HCT116 (cell line): ENCODE measurements at regions not wholly inside any gene's neighbourhood (a gene's known extent, or its start where the extent isn't known, plus 50 kb on each side); places are given as distances from the start of the nearest gene placed in this dataset.

Source experiments
- CEBPB ChIP-seq: IDR thresholded peaks from 2 replicates; pipeline ENCODE4 v1.6.1; 2012; ENCODE audit warnings: low read depth
- EGR1 ChIP-seq: IDR thresholded peaks from 2 replicates; pipeline ENCODE4 v1.6.1; 2012; ENCODE audit warnings: low read depth
- EZH2 ChIP-seq: fragments of 200-600 bp; sonication (generic); IDR thresholded peaks from 2 replicates; pipeline ENCODE4 v1.6.1; 2017; ENCODE audit warnings: antibody characterized with exemption, mixed run types
- POLR2A ChIP-seq: IDR thresholded peaks from 2 replicates; pipeline ENCODE4 v1.7.0; 2011; ENCODE audit warnings: borderline replicate concordance; ENCODE audit not compliant: insufficient read depth, insufficient read length; ENCODE audit errors: extremely low read depth
- POLR2AphosphoS5 ChIP-seq: IDR thresholded peaks from 2 replicates; pipeline ENCODE4 v1.6.1; 2011; ENCODE audit warnings: mild to moderate bottlenecking, low read depth, low read length, moderate library complexity
- RAD21 ChIP-seq: IDR thresholded peaks from 2 replicates; pipeline ENCODE4 v1.6.1; 2012; ENCODE audit warnings: low read depth, mild to moderate bottlenecking
- SRF ChIP-seq: IDR thresholded peaks from 2 replicates; pipeline ENCODE4 v1.6.1; 2012; ENCODE audit warnings: low read depth
- TCF7L2 ChIP-seq: IDR thresholded peaks from 2 replicates; pipeline ENCODE4 v1.7.0; 2011; ENCODE audit warnings: borderline replicate concordance, inconsistent platforms; ENCODE audit not compliant: insufficient read depth, insufficient read length; ENCODE audit errors: extremely low read depth
- ZNF274 ChIP-seq: fragments of 200-500 bp; sonication (Bioruptor generic); IDR thresholded peaks from 2 replicates; pipeline ENCODE4 v1.6.1; 2014; ENCODE audit warnings: mild to moderate bottlenecking, low read depth, low read length, inconsistent platforms
- TF ChIP-seq, protein P1 (sequence below): IDR thresholded peaks from 2 replicates; pipeline ENCODE4 v1.6.1; 2011; ENCODE audit warnings: mild to moderate bottlenecking, low read length, moderate library complexity; ENCODE audit not compliant: insufficient replicate concordance; ENCODE audit errors: extremely low read depth
- TF ChIP-seq, protein P2 (sequence below), 3 experiments: fragments of 200-600 bp in 1 of 3; sonication (generic) in 1 of 3; IDR thresholded peaks in 2 of 3; conservative IDR thresholded peaks in 1 of 3; 2 replicates each; pipeline ENCODE4 v1.5.1; 2012 to 2017; ENCODE audit warnings: low read depth in 2 of 3, low read length in 2 of 3, antibody characterized with exemption in 1 of 3, borderline replicate concordance in 1 of 3, control low read depth in 1 of 3, mild to moderate bottlenecking in 1 of 3, mixed read lengths in 1 of 3, mixed run types in 1 of 3, moderate library complexity in 1 of 3; ENCODE audit not compliant: insufficient read depth in 1 of 3

DNA sequence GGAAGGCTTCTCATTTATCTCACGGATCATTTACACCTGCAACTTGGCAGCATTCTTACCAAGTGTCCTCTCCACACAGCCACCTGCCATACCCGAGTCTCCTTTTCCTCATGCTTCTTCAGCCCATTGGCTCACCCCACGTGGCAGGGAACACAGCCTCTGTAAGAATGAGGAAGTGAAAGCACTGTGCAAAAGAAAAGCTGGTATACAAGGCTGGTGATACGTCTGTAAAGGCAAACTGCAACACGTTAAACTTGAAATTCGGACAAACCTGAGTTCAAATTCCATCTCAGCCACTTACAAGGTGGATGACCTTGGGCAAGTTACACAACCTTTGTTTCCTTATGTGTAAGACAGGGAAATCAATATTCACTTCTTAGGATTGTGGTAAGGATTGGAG lies 164.0 kb upstream of the RASGEF1B start:
- no peak for TF ChIP-seq ZNF274
- TF ChIP-seq, protein P1, sequence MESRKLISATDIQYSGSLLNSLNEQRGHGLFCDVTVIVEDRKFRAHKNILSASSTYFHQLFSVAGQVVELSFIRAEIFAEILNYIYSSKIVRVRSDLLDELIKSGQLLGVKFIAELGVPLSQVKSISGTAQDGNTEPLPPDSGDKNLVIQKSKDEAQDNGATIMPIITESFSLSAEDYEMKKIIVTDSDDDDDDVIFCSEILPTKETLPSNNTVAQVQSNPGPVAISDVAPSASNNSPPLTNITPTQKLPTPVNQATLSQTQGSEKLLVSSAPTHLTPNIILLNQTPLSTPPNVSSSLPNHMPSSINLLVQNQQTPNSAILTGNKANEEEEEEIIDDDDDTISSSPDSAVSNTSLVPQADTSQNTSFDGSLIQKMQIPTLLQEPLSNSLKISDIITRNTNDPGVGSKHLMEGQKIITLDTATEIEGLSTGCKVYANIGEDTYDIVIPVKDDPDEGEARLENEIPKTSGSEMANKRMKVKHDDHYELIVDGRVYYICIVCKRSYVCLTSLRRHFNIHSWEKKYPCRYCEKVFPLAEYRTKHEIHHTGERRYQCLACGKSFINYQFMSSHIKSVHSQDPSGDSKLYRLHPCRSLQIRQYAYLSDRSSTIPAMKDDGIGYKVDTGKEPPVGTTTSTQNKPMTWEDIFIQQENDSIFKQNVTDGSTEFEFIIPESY: no peak
- TF ChIP-seq TCF7L2: no peak
- TF ChIP-seq RAD21: no peak
- TF ChIP-seq, protein P2, sequence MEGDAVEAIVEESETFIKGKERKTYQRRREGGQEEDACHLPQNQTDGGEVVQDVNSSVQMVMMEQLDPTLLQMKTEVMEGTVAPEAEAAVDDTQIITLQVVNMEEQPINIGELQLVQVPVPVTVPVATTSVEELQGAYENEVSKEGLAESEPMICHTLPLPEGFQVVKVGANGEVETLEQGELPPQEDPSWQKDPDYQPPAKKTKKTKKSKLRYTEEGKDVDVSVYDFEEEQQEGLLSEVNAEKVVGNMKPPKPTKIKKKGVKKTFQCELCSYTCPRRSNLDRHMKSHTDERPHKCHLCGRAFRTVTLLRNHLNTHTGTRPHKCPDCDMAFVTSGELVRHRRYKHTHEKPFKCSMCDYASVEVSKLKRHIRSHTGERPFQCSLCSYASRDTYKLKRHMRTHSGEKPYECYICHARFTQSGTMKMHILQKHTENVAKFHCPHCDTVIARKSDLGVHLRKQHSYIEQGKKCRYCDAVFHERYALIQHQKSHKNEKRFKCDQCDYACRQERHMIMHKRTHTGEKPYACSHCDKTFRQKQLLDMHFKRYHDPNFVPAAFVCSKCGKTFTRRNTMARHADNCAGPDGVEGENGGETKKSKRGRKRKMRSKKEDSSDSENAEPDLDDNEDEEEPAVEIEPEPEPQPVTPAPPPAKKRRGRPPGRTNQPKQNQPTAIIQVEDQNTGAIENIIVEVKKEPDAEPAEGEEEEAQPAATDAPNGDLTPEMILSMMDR (IDR thresholded peaks at IDR 0.05 in 2 of 3, conservative IDR thresholded peaks at IDR 0.05 in 1 of 3; ENCODE audit: borderline replicate concordance in 1 of 3, insufficient read depth in 1 of 3, low read depth in 2 of 3, low read length in 2 of 3): no peak
- TF ChIP-seq CEBPB: no peak
- TF ChIP-seq POLR2A: no peak
- no peak for TF ChIP-seq POLR2AphosphoS5
- no peak for TF ChIP-seq EZH2
- TF ChIP-seq SRF: no peak
- TF ChIP-seq EGR1: no peak
